OCI-LY3 (cell line): ENCODE measurements at regions not wholly inside any gene's neighbourhood (a gene's known extent, or its start where the extent isn't known, plus 50 kb on each side); places are given as distances from the start of the nearest gene placed in this dataset.

Source experiments
- H2AFZ ChIP-seq: fragments of 200-600, 300-600 bp; shearing (Covaris generic); 2 replicates; pipeline ENCODE4 v1.6.0; 2014; ENCODE audit warnings: antibody characterized with exemption, low read depth, low read length
- H3K27ac ChIP-seq: fragments of 200-600, 300-600 bp; sonication (generic); 2 replicates; pipeline ENCODE4 v1.5.1; 2014; ENCODE audit warnings: mild to moderate bottlenecking, low read length, moderate library complexity, mixed read lengths
- H3K27me3 ChIP-seq: fragments of 200-600, 300-600 bp; sonication (generic); 2 replicates; pipeline ENCODE4 v1.6.1; 2014; ENCODE audit warnings: low read depth, low read length, mixed read lengths
- H3K36me3 ChIP-seq: fragments of 200-600, 300-600 bp; sonication (generic); replicated peaks from 2 replicates; pipeline ENCODE3; 2014; ENCODE audit warnings: low read depth, low read length, mixed read lengths
- H3K4me1 ChIP-seq: fragments of 300-600, 200-600 bp; sonication (generic); 2 replicates; pipeline ENCODE4 v1.6.1; 2014; ENCODE audit warnings: low read length, mixed read lengths
- H3K4me2 ChIP-seq: fragments of 200-600, 300-600 bp; sonication (generic); 2 replicates; pipeline ENCODE4 v1.6.1; 2014; ENCODE audit warnings: low read length, mixed read lengths
- H3K4me3 ChIP-seq: fragments of 300-600, 200-600 bp; sonication (generic); 2 replicates; pipeline ENCODE4 v1.5.1; 2014; ENCODE audit warnings: antibody characterized with exemption, mild to moderate bottlenecking, low read length, moderate library complexity
- H3K79me2 ChIP-seq: fragments of 300-600, 200-600 bp; shearing (Covaris generic); 2 replicates; pipeline ENCODE4 v1.6.1; 2014; ENCODE audit warnings: mild to moderate bottlenecking, low read length, mixed read lengths
- H3K9ac ChIP-seq: fragments of 300-600, 200-600 bp; shearing (Covaris generic); 2 replicates; pipeline ENCODE4 v1.6.0; 2014; ENCODE audit warnings: mild to moderate bottlenecking, low read length, moderate library complexity
- H3K9me3 ChIP-seq: fragments of 200-600, 300-600 bp; shearing (Covaris generic); 2 replicates; pipeline ENCODE4 v1.6.1; 2014; ENCODE audit warnings: low read length, mixed read lengths; ENCODE audit not compliant: insufficient read depth
- H4K20me1 ChIP-seq: fragments of 200-600, 300-600 bp; sonication (generic); 2 replicates; pipeline ENCODE4 v1.6.1; 2016; ENCODE audit warnings: low read length, mixed read lengths; ENCODE audit not compliant: insufficient read depth
- CTCF ChIP-seq: fragments of 200-600, 300-600 bp; sonication (generic); IDR thresholded peaks from 2 replicates; pipeline ENCODE4 v1.5.1; 2014; ENCODE audit warnings: antibody characterized with exemption, low read length, low read depth
- EZH2phosphoT487 ChIP-seq: fragments of 200-600 bp; shearing (Covaris generic); IDR thresholded peaks from 2 replicates; pipeline ENCODE4 v1.6.1; 2018; ENCODE audit warnings: antibody characterized with exemption, mixed run types, low read depth

GRCh38 chr10:84850826-84851225 is 522.4 kb downstream of the CCSER2 start:
- no peaks in the 10 kb centered on the region for H3K36me3 ChIP-seq
- H3K27ac ChIP-seq, result no peak overlapping the region
- H3K27me3 ChIP-seq, result no peaks in the 10 kb centered on the region
- H3K4me1 ChIP-seq, result no peaks in the 10 kb centered on the region
- no peak overlapping the region for H3K4me2 ChIP-seq
- no peak overlapping the region for H2AFZ ChIP-seq
- TF ChIP-seq CTCF (no peak), EZH2phosphoT487 (no peak)
- no peaks in the 10 kb centered on the region for H4K20me1 ChIP-seq
- no peaks in the 10 kb centered on the region for H3K9me3 ChIP-seq
- no peaks in the 10 kb centered on the region for H3K79me2 ChIP-seq
- H3K4me3 ChIP-seq, result no peak overlapping the region
- no peak overlapping the region for H3K9ac ChIP-seq

DNA sequence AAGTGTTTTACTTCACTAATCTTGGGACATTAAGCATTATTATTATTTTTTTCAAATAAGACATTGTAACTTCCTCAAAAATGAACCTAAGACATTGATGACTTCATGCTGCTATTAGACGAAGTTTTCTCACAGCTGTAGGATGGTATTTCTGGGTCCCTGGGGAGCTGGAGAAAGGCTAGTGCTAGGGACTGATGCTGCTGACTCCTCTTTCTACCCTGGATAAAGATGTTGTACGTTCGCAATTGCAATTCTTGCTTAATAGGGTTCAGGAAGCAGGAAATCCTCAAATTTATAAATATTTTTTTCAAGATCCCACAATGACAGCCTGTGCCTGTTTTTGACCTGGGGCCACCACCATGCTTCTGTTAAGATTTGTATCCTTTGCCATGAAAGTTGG is 526.0 kb downstream of the CCSER2 start:
- H3K4me2 ChIP-seq, result no peak overlapping the region
- no peak overlapping the region for H3K4me3 ChIP-seq
- H3K4me1 ChIP-seq, result no peaks in the 10 kb centered on the region
- H3K79me2 ChIP-seq, result no peaks in the 10 kb centered on the region
- H2AFZ ChIP-seq, result no peak overlapping the region
- TF ChIP-seq EZH2phosphoT487 (no peak), CTCF (no peak)
- H3K27ac ChIP-seq, result no peak overlapping the region
- H3K9ac ChIP-seq, result no peak overlapping the region
- no peaks in the 10 kb centered on the region for H3K9me3 ChIP-seq
- H3K36me3 ChIP-seq, result no peaks in the 10 kb centered on the region
- H3K27me3 ChIP-seq, result no peaks in the 10 kb centered on the region
- H4K20me1 ChIP-seq, result no peaks in the 10 kb centered on the region

DNA sequence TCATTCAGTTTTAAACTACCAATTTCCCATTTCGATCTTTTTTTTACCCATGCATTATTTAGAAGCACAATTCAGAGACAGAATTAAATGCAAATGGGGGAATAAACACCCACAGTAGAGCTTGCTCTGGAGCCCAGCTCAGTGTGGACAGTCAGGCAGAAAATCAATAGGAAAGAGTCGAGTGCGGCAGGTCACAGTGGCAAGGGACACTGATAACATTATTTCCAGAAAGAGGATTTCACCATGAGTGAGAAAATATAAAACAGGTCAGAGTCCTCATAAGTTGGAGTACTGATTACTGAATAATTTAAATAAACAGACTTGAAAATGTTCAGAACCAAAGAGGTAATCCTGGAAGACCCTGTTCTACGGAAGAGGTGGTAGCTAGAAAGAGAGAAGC is 532.5 kb downstream of the CCSER2 start:
- Histone ChIP-seq H3K4me1 (no peaks in the 10 kb centered on the region), H3K4me3 (no peak overlapping the region), H3K36me3 (no peaks in the 10 kb centered on the region), H3K27me3 (no peaks in the 10 kb centered on the region), H3K27ac (no peak overlapping the region), H3K9me3 (no peaks in the 10 kb centered on the region), H3K9ac (no peak overlapping the region), H3K4me2 (no peak overlapping the region), H2AFZ (no peak overlapping the region), H3K79me2 (no peaks in the 10 kb centered on the region), H4K20me1 (no peaks in the 10 kb centered on the region)
- TF ChIP-seq EZH2phosphoT487, result no peak
- no peak for TF ChIP-seq CTCF

- H4K20me1 ChIP-seq, result no peaks in the 10 kb centered on the region
- no peaks in the 10 kb centered on the region for H3K79me2 ChIP-seq
- no peak overlapping the region for H3K4me3 ChIP-seq
- H3K36me3 ChIP-seq, result no peaks in the 10 kb centered on the region
- H3K27ac ChIP-seq, result no peak overlapping the region
- no peaks in the 10 kb centered on the region for H3K9me3 ChIP-seq
- no peak overlapping the region for H3K9ac ChIP-seq
- TF ChIP-seq EZH2phosphoT487 (no peak), CTCF (no peak)
- H3K4me2 ChIP-seq, result no peak overlapping the region
- H3K27me3 ChIP-seq, result no peaks in the 10 kb centered on the region
- H2AFZ ChIP-seq, result no peak overlapping the region
- no peaks in the 10 kb centered on the region for H3K4me1 ChIP-seq
These were observed 534.2 kb downstream of the CCSER2 start for GRCh38 chr10:84862551-84862950.
